SK-N-SH treated with all-trans-retinoic acid at 6 μM for 48 hours (cell line): ENCODE measurements at regions not wholly inside any gene's neighbourhood (a gene's known extent, or its start where the extent isn't known, plus 50 kb on each side); places are given as distances from the start of the nearest gene placed in this dataset.

Experiments used
- TCF4 ChIP-seq: fragments of 250-450 bp; sonication (Bioruptor Pico); IDR thresholded peaks from 2 replicates; pipeline ENCODE4 v1.8.0; 2021; ENCODE audit warnings: mild to moderate bottlenecking, moderate library complexity, borderline replicate concordance
- TSHZ2 ChIP-seq: fragments of 250-450 bp; sonication (Bioruptor Pico); IDR thresholded peaks from 2 replicates; pipeline ENCODE4 v1.5.0; 2020; ENCODE audit warnings: mild to moderate bottlenecking, moderate library complexity

- TF ChIP-seq TCF4 (CRISPR knock-in tag) (no peak), TSHZ2 (no peak)
Observed at GRCh38 chr2:21696900-21697299, 573.1 kb downstream of the TDRD15 start.
